GM23338 (cell line): ENCODE measurements at regions not wholly inside any gene's neighbourhood (a gene's known extent, or its start where the extent isn't known, plus 50 kb on each side); places are given as distances from the start of the nearest gene placed in this dataset.

ENCODE experiments used
- ATAC-seq: fragments of 200-7000 bp; cut with Tn5 transposase; 3 replicates; pipeline ENCODE4 v1.9.1; 2020
- DNase-seq: peaks from one replicate; pipeline ENCODE4 v3.0.0-alpha.2; 2015; ENCODE audit warnings: low spot score
- H2AFZ ChIP-seq: fragments of 200-600 bp; sonication (generic); 2 replicates; pipeline ENCODE4 v1.8.0; 2016; ENCODE audit warnings: antibody characterized with exemption, mild to moderate bottlenecking, moderate library complexity
- H3F3A ChIP-seq: fragments of 200-600 bp; sonication (generic); replicated peaks from 2 replicates; pipeline ENCODE4 v1.8.0; 2017; ENCODE audit warnings: antibody characterized with exemption, mixed run types, low read depth
- H3K27ac ChIP-seq: fragments of 200-600 bp; sonication (generic); 2 replicates; pipeline ENCODE4 v1.6.1; 2016; ENCODE audit warnings: low read depth
- H3K27me3 ChIP-seq: fragments of 200-600 bp; sonication (generic); 2 replicates; pipeline ENCODE4 v1.8.0; 2016; ENCODE audit warnings: mild to moderate bottlenecking, mixed run types, moderate library complexity; ENCODE audit not compliant: insufficient read depth
- H3K36me3 ChIP-seq: fragments of 200-600 bp; sonication (generic); 2 replicates; pipeline ENCODE4 v1.8.0; 2016; ENCODE audit warnings: mild to moderate bottlenecking; ENCODE audit not compliant: insufficient read depth
- H3K4me1 ChIP-seq: fragments of 200-600 bp; sonication (generic); 2 replicates; pipeline ENCODE4 v1.8.0; 2016; ENCODE audit warnings: mild to moderate bottlenecking, moderate library complexity; ENCODE audit not compliant: insufficient read depth
- H3K4me2 ChIP-seq: fragments of 200-600 bp; sonication (generic); 2 replicates; pipeline ENCODE4 v1.7.1; 2017; ENCODE audit warnings: mixed run types
- H3K4me3 ChIP-seq: fragments of 200-600 bp; sonication (generic); 2 replicates; pipeline ENCODE4 v1.6.1; 2016; ENCODE audit warnings: mixed run types
- H3K79me2 ChIP-seq: fragments of 200-600 bp; sonication (generic); replicated peaks from 2 replicates; pipeline ENCODE4 v1.8.0; 2017; ENCODE audit warnings: mild to moderate bottlenecking; ENCODE audit not compliant: insufficient read depth
- H3K9me2 ChIP-seq: fragments of 200-600 bp; sonication (generic); 2 replicates; pipeline ENCODE4 v1.8.0; 2017; ENCODE audit not compliant: insufficient read depth
- H4K20me1 ChIP-seq: fragments of 200-600 bp; sonication (generic); replicated peaks from 2 replicates; pipeline ENCODE4 v1.8.0; 2017; ENCODE audit warnings: mild to moderate bottlenecking; ENCODE audit not compliant: insufficient read depth
- H3K27ac Mint-ChIP-seq: 2 replicates; pipeline ENCODE4 v1.8.0; 2020; ENCODE audit warnings: inconsistent platforms, mild to moderate bottlenecking, moderate library complexity, mixed read lengths
- H3K27me3 Mint-ChIP-seq: 3 replicates; pipeline ENCODE4 v1.8.0; 2022; ENCODE audit warnings: low read depth, mild to moderate bottlenecking, moderate library complexity, mixed read lengths, inconsistent platforms; ENCODE audit not compliant: insufficient read depth, poor library complexity
- H3K36me3 Mint-ChIP-seq: 3 replicates; pipeline ENCODE4 v1.8.0; 2021; ENCODE audit warnings: low read depth, mild to moderate bottlenecking, inconsistent platforms, moderate library complexity, mixed read lengths
- H3K4me1 Mint-ChIP-seq: 3 replicates; pipeline ENCODE4 v1.8.0; 2020; ENCODE audit warnings: mild to moderate bottlenecking, inconsistent platforms, mixed read lengths
- H3K4me3 Mint-ChIP-seq: 3 replicates; pipeline ENCODE4 v1.8.0; 2021; ENCODE audit warnings: moderate library complexity, mild to moderate bottlenecking, inconsistent platforms, mixed read lengths
- H3K9me3 Mint-ChIP-seq: 3 replicates; pipeline ENCODE4 v1.8.0; 2020; ENCODE audit warnings: moderate library complexity, mild to moderate bottlenecking, inconsistent platforms, mixed read lengths
- CREB1 ChIP-seq: fragments of 250-450 bp; sonication (Bioruptor Pico); IDR thresholded peaks from 2 replicates; pipeline ENCODE4 v1.5.0; 2020; ENCODE audit warnings: low read depth, mild to moderate bottlenecking, moderate library complexity
- EZH2 ChIP-seq: fragments of 200-600 bp; sonication (generic); IDR thresholded peaks from one replicate; pipeline ENCODE4 v1.8.0; 2017; ENCODE audit warnings: antibody characterized with exemption, mild to moderate bottlenecking, low read depth; ENCODE audit not compliant: unreplicated experiment
- JUNB ChIP-seq: IDR thresholded peaks from one replicate; pipeline ENCODE4 v1.6.1; 2016; ENCODE audit warnings: antibody characterized with exemption; ENCODE audit not compliant: unreplicated experiment
- NANOG ChIP-seq: IDR thresholded peaks from 2 replicates; pipeline ENCODE4 v1.6.1; 2016; ENCODE audit warnings: antibody characterized with exemption, borderline replicate concordance
- POLR2AphosphoS5 ChIP-seq: IDR thresholded peaks from 2 replicates; pipeline ENCODE4 v1.6.1; 2016; ENCODE audit warnings: antibody characterized with exemption, low read depth
- STAT1 ChIP-seq: IDR thresholded peaks from one replicate; pipeline ENCODE4 v1.6.1; 2016; ENCODE audit warnings: antibody characterized with exemption; ENCODE audit not compliant: unreplicated experiment
- ZNF331 ChIP-seq: fragments of 250-450 bp; sonication (Bioruptor Pico); IDR thresholded peaks from 2 replicates; pipeline ENCODE4 v1.5.0; 2020; ENCODE audit warnings: low read depth, mild to moderate bottlenecking, moderate library complexity
- ZNF462 ChIP-seq: fragments of 250-450 bp; sonication (Bioruptor Pico); IDR thresholded peaks from 2 replicates; pipeline ENCODE4 v1.5.0; 2020; ENCODE audit warnings: mild to moderate bottlenecking, moderate library complexity
- TF ChIP-seq, protein P1 (sequence below): IDR thresholded peaks from 2 replicates; pipeline ENCODE4 v1.6.1; 2016; ENCODE audit warnings: antibody characterized with exemption
- TF ChIP-seq, protein P2 (sequence below), 2 experiments: fragments of 200-600 bp in 1 of 2; sonication (generic) in 1 of 2; conservative IDR thresholded peaks; 2 replicates each; pipeline versions ENCODE4 v1.5.1 to v1.6.1; 2016 to 2017; ENCODE audit warnings: antibody characterized with exemption in 2 of 2, low read depth in 2 of 2, mild to moderate bottlenecking in 2 of 2, moderate library complexity in 1 of 2

- Histone ChIP-seq H3K9me2 (peaks cover 5% of the 10 kb centered on the region), H3K4me1 (no peaks in the 10 kb centered on the region), H3K4me3 (no peak overlapping the region), H3K79me2 (no peaks in the 10 kb centered on the region), H2AFZ (no peak overlapping the region), H3K27me3 (no peaks in the 10 kb centered on the region), H4K20me1 (no peaks in the 10 kb centered on the region), H3F3A (no peaks in the 10 kb centered on the region), H3K4me2 (no peak overlapping the region), H3K36me3 (no peaks in the 10 kb centered on the region), H3K27ac (no peak overlapping the region)
- H3K4me3 Mint-ChIP-seq = no peak overlapping the region
- peaks cover 10% of the 10 kb centered on the region for H3K9me3 Mint-ChIP-seq
- ATAC-seq (no peak), DNase-seq (no peak)
- H3K4me1 Mint-ChIP-seq = no peaks in the 10 kb centered on the region
- H3K27me3 Mint-ChIP-seq = no peaks in the 10 kb centered on the region
- peaks cover 3% of the 10 kb centered on the region; the same call in 1 of the 3 replicates for H3K36me3 Mint-ChIP-seq
- TF ChIP-seq CREB1 (no peak), JUNB (no peak), STAT1 (no peak)
- TF ChIP-seq, protein P1, sequence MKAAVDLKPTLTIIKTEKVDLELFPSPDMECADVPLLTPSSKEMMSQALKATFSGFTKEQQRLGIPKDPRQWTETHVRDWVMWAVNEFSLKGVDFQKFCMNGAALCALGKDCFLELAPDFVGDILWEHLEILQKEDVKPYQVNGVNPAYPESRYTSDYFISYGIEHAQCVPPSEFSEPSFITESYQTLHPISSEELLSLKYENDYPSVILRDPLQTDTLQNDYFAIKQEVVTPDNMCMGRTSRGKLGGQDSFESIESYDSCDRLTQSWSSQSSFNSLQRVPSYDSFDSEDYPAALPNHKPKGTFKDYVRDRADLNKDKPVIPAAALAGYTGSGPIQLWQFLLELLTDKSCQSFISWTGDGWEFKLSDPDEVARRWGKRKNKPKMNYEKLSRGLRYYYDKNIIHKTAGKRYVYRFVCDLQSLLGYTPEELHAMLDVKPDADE = no peak
- no peak overlapping the region for H3K27ac Mint-ChIP-seq
Observed at GRCh38 chr14:54152351-54152750, 195.7 kb upstream of the BMP4 start.

GRCh38 chr14:54166049-54166950, 209.7 kb upstream of the BMP4 start:
- peaks cover 12% of the 10 kb centered on the region; the same call in 1 of the 2 replicates for H3K4me1 ChIP-seq
- no peaks in the 10 kb centered on the region for H3F3A ChIP-seq
- Mint-ChIP-seq H3K36me3 (no peaks in the 10 kb centered on the region), H3K9me3 (no peaks in the 10 kb centered on the region), H3K4me1 (peaks cover 9% of the 10 kb centered on the region; the same call in 2 of the 3 replicates), H3K4me3 (no peak overlapping the region), H3K27ac (no peak overlapping the region), H3K27me3 (no peaks in the 10 kb centered on the region)
- H3K4me2 ChIP-seq = no peak overlapping the region
- no peaks in the 10 kb centered on the region for H3K27me3 ChIP-seq
- peak overlapping the region; percentile 11 for H2AFZ ChIP-seq
- H3K79me2 ChIP-seq = no peaks in the 10 kb centered on the region
- no peaks in the 10 kb centered on the region for H3K36me3 ChIP-seq
- no peak for ATAC-seq
- no peak for DNase-seq
- H3K27ac ChIP-seq = no peak overlapping the region
- H3K9me2 ChIP-seq = 0 out of 2 replicates have a peak, but pooled peaks cover 11% of the 10 kb centered on the region
- no peaks in the 10 kb centered on the region for H4K20me1 ChIP-seq
- no peak overlapping the region for H3K4me3 ChIP-seq
- TF ChIP-seq, protein P2, sequence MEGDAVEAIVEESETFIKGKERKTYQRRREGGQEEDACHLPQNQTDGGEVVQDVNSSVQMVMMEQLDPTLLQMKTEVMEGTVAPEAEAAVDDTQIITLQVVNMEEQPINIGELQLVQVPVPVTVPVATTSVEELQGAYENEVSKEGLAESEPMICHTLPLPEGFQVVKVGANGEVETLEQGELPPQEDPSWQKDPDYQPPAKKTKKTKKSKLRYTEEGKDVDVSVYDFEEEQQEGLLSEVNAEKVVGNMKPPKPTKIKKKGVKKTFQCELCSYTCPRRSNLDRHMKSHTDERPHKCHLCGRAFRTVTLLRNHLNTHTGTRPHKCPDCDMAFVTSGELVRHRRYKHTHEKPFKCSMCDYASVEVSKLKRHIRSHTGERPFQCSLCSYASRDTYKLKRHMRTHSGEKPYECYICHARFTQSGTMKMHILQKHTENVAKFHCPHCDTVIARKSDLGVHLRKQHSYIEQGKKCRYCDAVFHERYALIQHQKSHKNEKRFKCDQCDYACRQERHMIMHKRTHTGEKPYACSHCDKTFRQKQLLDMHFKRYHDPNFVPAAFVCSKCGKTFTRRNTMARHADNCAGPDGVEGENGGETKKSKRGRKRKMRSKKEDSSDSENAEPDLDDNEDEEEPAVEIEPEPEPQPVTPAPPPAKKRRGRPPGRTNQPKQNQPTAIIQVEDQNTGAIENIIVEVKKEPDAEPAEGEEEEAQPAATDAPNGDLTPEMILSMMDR (conservative IDR thresholded peaks at IDR 0.05; ENCODE audit: low read depth in 2 of 2) = no peak
- no peak for TF ChIP-seq CREB1
- no peak for TF ChIP-seq POLR2AphosphoS5
- no peak for TF ChIP-seq JUNB
- no peak for TF ChIP-seq STAT1
- TF ChIP-seq ZNF331 (CRISPR knock-in tag) = no peak
- TF ChIP-seq NANOG = no peak
- TF ChIP-seq, protein P1 = no peak
- TF ChIP-seq EZH2 = no peak
- TF ChIP-seq ZNF462 = no peak
